HCT116 (cell line): ENCODE measurements at regions not wholly inside any gene's neighbourhood (a gene's known extent, or its start where the extent isn't known, plus 50 kb on each side); places are given as distances from the start of the nearest gene placed in this dataset.

Experiments used
- EGR1 ChIP-seq: IDR thresholded peaks from 2 replicates; pipeline ENCODE4 v1.6.1; 2012; ENCODE audit warnings: low read depth
- EZH2 ChIP-seq: fragments of 200-600 bp; sonication (generic); IDR thresholded peaks from 2 replicates; pipeline ENCODE4 v1.6.1; 2017; ENCODE audit warnings: antibody characterized with exemption, mixed run types
- EZH2phosphoT487 ChIP-seq: fragments of 200-600 bp; IDR thresholded peaks from 2 replicates; pipeline ENCODE4 v1.6.1; 2018; ENCODE audit warnings: antibody characterized with exemption, borderline replicate concordance
- POLR2A ChIP-seq: IDR thresholded peaks from 2 replicates; pipeline ENCODE4 v1.7.0; 2011; ENCODE audit warnings: borderline replicate concordance; ENCODE audit not compliant: insufficient read depth, insufficient read length; ENCODE audit errors: extremely low read depth
- POLR2AphosphoS5 ChIP-seq: IDR thresholded peaks from 2 replicates; pipeline ENCODE4 v1.6.1; 2011; ENCODE audit warnings: mild to moderate bottlenecking, low read depth, low read length, moderate library complexity
- REST ChIP-seq: IDR thresholded peaks from 2 replicates; pipeline ENCODE4 v1.6.1; 2012; ENCODE audit warnings: low read depth
- YY1 ChIP-seq: IDR thresholded peaks from 2 replicates; pipeline ENCODE4 v1.6.1; 2011; ENCODE audit warnings: low read length, low read depth, moderate library complexity, mild to moderate bottlenecking; ENCODE audit not compliant: insufficient replicate concordance; ENCODE audit errors: extremely low read depth
- ZFX ChIP-seq: fragments of 450-650 bp; IDR thresholded peaks from 2 replicates; pipeline ENCODE4 v1.6.1; 2017
- TF ChIP-seq, protein P1 (sequence below), 3 experiments: fragments of 200-600 bp in 1 of 3; sonication (generic) in 1 of 3; IDR thresholded peaks in 2 of 3; conservative IDR thresholded peaks in 1 of 3; 2 replicates each; pipeline ENCODE4 v1.5.1; 2012 to 2017; ENCODE audit warnings: low read depth in 2 of 3, low read length in 2 of 3, antibody characterized with exemption in 1 of 3, borderline replicate concordance in 1 of 3, control low read depth in 1 of 3, mild to moderate bottlenecking in 1 of 3, mixed read lengths in 1 of 3, mixed run types in 1 of 3, moderate library complexity in 1 of 3; ENCODE audit not compliant: insufficient read depth in 1 of 3
- TF ChIP-seq, protein P2 (sequence below): IDR thresholded peaks from 2 replicates; pipeline ENCODE4 v1.6.1; 2012

DNA sequence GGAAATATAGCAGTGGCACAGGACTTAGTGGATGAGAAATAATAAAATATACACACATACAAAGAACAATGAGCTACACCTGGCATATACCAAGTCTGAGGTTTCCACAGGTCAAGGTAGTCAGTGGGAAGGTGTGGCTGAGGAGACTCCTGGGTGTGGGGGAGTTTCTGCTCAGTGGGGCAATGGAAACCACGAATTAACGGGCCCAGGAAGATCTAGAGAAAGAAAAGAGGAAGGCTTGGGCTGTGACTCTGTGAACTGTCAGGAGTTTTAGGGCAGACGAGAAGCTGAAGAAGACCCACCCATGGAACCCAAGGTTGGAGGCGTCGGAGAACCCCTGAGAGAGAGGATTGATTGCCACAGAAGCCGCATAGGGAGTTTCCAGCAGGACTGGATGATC, 196.5 kb downstream of the HERPUD2 start:
- TF ChIP-seq, protein P1, sequence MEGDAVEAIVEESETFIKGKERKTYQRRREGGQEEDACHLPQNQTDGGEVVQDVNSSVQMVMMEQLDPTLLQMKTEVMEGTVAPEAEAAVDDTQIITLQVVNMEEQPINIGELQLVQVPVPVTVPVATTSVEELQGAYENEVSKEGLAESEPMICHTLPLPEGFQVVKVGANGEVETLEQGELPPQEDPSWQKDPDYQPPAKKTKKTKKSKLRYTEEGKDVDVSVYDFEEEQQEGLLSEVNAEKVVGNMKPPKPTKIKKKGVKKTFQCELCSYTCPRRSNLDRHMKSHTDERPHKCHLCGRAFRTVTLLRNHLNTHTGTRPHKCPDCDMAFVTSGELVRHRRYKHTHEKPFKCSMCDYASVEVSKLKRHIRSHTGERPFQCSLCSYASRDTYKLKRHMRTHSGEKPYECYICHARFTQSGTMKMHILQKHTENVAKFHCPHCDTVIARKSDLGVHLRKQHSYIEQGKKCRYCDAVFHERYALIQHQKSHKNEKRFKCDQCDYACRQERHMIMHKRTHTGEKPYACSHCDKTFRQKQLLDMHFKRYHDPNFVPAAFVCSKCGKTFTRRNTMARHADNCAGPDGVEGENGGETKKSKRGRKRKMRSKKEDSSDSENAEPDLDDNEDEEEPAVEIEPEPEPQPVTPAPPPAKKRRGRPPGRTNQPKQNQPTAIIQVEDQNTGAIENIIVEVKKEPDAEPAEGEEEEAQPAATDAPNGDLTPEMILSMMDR (IDR thresholded peaks at IDR 0.05 in 2 of 3, conservative IDR thresholded peaks at IDR 0.05 in 1 of 3; ENCODE audit: borderline replicate concordance in 1 of 3, insufficient read depth in 1 of 3, low read depth in 2 of 3, low read length in 2 of 3), result no peak
- TF ChIP-seq POLR2A (no peak), POLR2AphosphoS5 (no peak), REST (no peak), EZH2 (no peak), YY1 (no peak), EGR1 (no peak), EZH2phosphoT487 (no peak), ZFX (no peak)
- TF ChIP-seq, protein P2, sequence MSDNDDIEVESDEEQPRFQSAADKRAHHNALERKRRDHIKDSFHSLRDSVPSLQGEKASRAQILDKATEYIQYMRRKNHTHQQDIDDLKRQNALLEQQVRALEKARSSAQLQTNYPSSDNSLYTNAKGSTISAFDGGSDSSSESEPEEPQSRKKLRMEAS, result no peak
